IMR-90 (cell line): ENCODE measurements at regions not wholly inside any gene's neighbourhood (a gene's known extent, or its start where the extent isn't known, plus 50 kb on each side); places are given as distances from the start of the nearest gene placed in this dataset.

ENCODE experiments used
- ATAC-seq: fragments of 200-7000 bp; cut with Tn5 transposase; 2 replicates; pipeline ENCODE4 v1.9.1; 2020; ENCODE audit warnings: low read depth, mild to moderate bottlenecking, moderate library complexity
- BruUV-seq: library from RNA; stranded (reverse); fragments of 400-500 nt; replicated peaks from 2 replicates; lab custom pipeline; 2021; lab: Mats Ljungman, UMichigan
- CTCF ChIA-PET: fragments of 300-600 bp; formaldehyde crosslinking; extraction: SDS; loops from one replicate; lab custom pipeline; 2021; ENCODE audit warnings: antibody characterized with exemption; lab: Yijun Ruan, JAX
- POLR2A ChIA-PET: fragments of 300-600 bp; sonication (Branson Sonifier 250); formaldehyde crosslinking; loops from one replicate; lab custom pipeline; 2022; ENCODE audit warnings: antibody characterized with exemption; ENCODE audit not compliant: unreplicated experiment; lab: Charles Lee
- DNase-seq: peaks from one replicate; pipeline ENCODE4 v3.0.0; 2013
- H2AFZ ChIP-seq: replicated peaks from 2 replicates; pipeline ENCODE3; 2013; ENCODE audit warnings: low read length, mild to moderate bottlenecking; ENCODE audit not compliant: poor library complexity
- H2AK5ac ChIP-seq: 2 replicates; pipeline ENCODE4 v1.6.1; 2013; ENCODE audit warnings: low read depth, low read length, inconsistent platforms
- H2AK9ac ChIP-seq: replicated peaks from 2 replicates; pipeline ENCODE3; 2013; ENCODE audit warnings: mild to moderate bottlenecking, low read depth, low read length, moderate library complexity; ENCODE audit not compliant: poor library complexity
- H2BK120ac ChIP-seq: 2 replicates; pipeline ENCODE4 v1.6.1; 2013; ENCODE audit warnings: low read depth, low read length, inconsistent platforms
- H2BK15ac ChIP-seq: 3 replicates; pipeline ENCODE4 v1.6.1; 2013; ENCODE audit warnings: low read depth, low read length, inconsistent platforms
- H2BK20ac ChIP-seq: 2 replicates; pipeline ENCODE4 v1.6.1; 2013; ENCODE audit warnings: low read depth, mild to moderate bottlenecking, inconsistent platforms, low read length, moderate library complexity
- H2BK5ac ChIP-seq: 2 replicates; pipeline ENCODE4 v1.6.1; 2013; ENCODE audit warnings: mild to moderate bottlenecking, low read depth, low read length, inconsistent platforms; ENCODE audit not compliant: poor library complexity, severe bottlenecking
- H3K14ac ChIP-seq: replicated peaks from 2 replicates; pipeline ENCODE4 v1.6.1; 2013; ENCODE audit warnings: low read depth, low read length, inconsistent platforms
- H3K18ac ChIP-seq: 2 replicates; pipeline ENCODE4 v1.6.1; 2013; ENCODE audit warnings: low read depth, low read length, control low read depth
- H3K23ac ChIP-seq: 2 replicates; pipeline ENCODE4 v1.6.1; 2013; ENCODE audit warnings: low read depth, low read length, inconsistent platforms
- H3K27ac ChIP-seq: 2 replicates; pipeline ENCODE4 v1.5.1; 2013; ENCODE audit warnings: mild to moderate bottlenecking, control low read depth, low read length; ENCODE audit not compliant: insufficient read depth
- H3K27me3 ChIP-seq: 2 replicates; pipeline ENCODE4 v1.6.1; 2013; ENCODE audit warnings: low read length; ENCODE audit not compliant: control insufficient read depth, insufficient read depth
- H3K36me3 ChIP-seq: 2 replicates; pipeline ENCODE4 v1.6.1; 2013; ENCODE audit warnings: low read length, mixed read lengths; ENCODE audit not compliant: control insufficient read depth, insufficient read depth
- H3K4ac ChIP-seq: 2 replicates; pipeline ENCODE4 v1.6.1; 2013; ENCODE audit warnings: low read depth, low read length, inconsistent platforms
- H3K4me1 ChIP-seq: 2 replicates; pipeline ENCODE4 v1.6.1; 2013; ENCODE audit warnings: low read length, mixed read lengths; ENCODE audit not compliant: control insufficient read depth, insufficient read depth
- H3K4me2 ChIP-seq: 2 replicates; pipeline ENCODE4 v1.6.1; 2013; ENCODE audit warnings: low read depth, mild to moderate bottlenecking, control low read depth, low read length, moderate library complexity
- H3K4me3 ChIP-seq: 2 replicates; pipeline ENCODE4 v1.5.1; 2013; ENCODE audit warnings: low read depth, mild to moderate bottlenecking, control low read depth, low read length, moderate library complexity; ENCODE audit not compliant: insufficient read depth
- H3K56ac ChIP-seq: 2 replicates; pipeline ENCODE4 v1.6.1; 2013; ENCODE audit warnings: low read length, inconsistent platforms; ENCODE audit not compliant: insufficient read depth; ENCODE audit errors: extremely low read depth
- H3K79me1 ChIP-seq, 2 experiments: 2 replicates each; pipeline ENCODE4 v1.6.1; 2013; ENCODE audit warnings: low read length in 2 of 2, inconsistent platforms in 1 of 2, low read depth in 1 of 2
- H3K9ac ChIP-seq: 2 replicates; pipeline ENCODE4 v1.6.1; 2013; ENCODE audit warnings: low read depth, low read length, control low read depth
- H3K9me1 ChIP-seq: 2 replicates; pipeline ENCODE4 v1.6.1; 2013; ENCODE audit warnings: low read length, inconsistent platforms; ENCODE audit not compliant: insufficient read depth
- H3K9me3 ChIP-seq: 2 replicates; pipeline ENCODE4 v1.6.1; 2013; ENCODE audit warnings: low read length; ENCODE audit not compliant: control insufficient read depth, insufficient read depth
- H4K20me1 ChIP-seq: 2 replicates; pipeline ENCODE4 v1.6.1; 2013; ENCODE audit warnings: low read length, inconsistent platforms; ENCODE audit not compliant: insufficient read depth
- H4K5ac ChIP-seq: 2 replicates; pipeline ENCODE4 v1.6.1; 2013; ENCODE audit warnings: mild to moderate bottlenecking, low read depth, low read length, control low read depth
- H4K8ac ChIP-seq, 2 experiments: 2 replicates each; pipeline ENCODE4 v1.6.1; 2013; ENCODE audit warnings: low read depth in 2 of 2, low read length in 2 of 2, control low read depth in 1 of 2, inconsistent platforms in 1 of 2
- H4K91ac ChIP-seq: 2 replicates; pipeline ENCODE4 v1.6.1; 2013; ENCODE audit warnings: low read depth, low read length, inconsistent platforms; ENCODE audit not compliant: insufficient read depth
- BHLHE40 ChIP-seq: fragments of 150-350 bp; IDR thresholded peaks from 2 replicates; pipeline ENCODE4 v1.6.1; 2016; ENCODE audit warnings: mild to moderate bottlenecking, low read depth, low read length
- CEBPB ChIP-seq: IDR thresholded peaks from 2 replicates; pipeline ENCODE4 v1.6.1; 2012; ENCODE audit warnings: low read depth, low read length, improper control_type of control experiment
- CHD1 ChIP-seq: IDR thresholded peaks from 2 replicates; pipeline ENCODE4 v1.6.1; 2012; ENCODE audit warnings: low read depth, low read length, improper control_type of control experiment
- FOS ChIP-seq: fragments of 150-350 bp; IDR thresholded peaks from 2 replicates; pipeline ENCODE4 v1.6.1; 2016; ENCODE audit warnings: low read depth, low read length
- MAZ ChIP-seq: IDR thresholded peaks from 2 replicates; pipeline ENCODE4 v1.6.1; 2012; ENCODE audit warnings: low read depth, mild to moderate bottlenecking, low read length, improper control_type of control experiment, moderate library complexity, borderline replicate concordance
- MXI1 ChIP-seq: IDR thresholded peaks from 2 replicates; pipeline ENCODE4 v1.6.1; 2012; ENCODE audit warnings: low read depth, mild to moderate bottlenecking, low read length, moderate library complexity, borderline replicate concordance
- POLR2A ChIP-seq: IDR thresholded peaks from 2 replicates; pipeline ENCODE4 v1.6.1; 2012; ENCODE audit warnings: mild to moderate bottlenecking, low read depth, low read length
- RAD21 ChIP-seq: IDR thresholded peaks from 2 replicates; pipeline ENCODE4 v1.6.1; 2012; ENCODE audit warnings: low read length, improper control_type of control experiment
- RCOR1 ChIP-seq: IDR thresholded peaks from 2 replicates; pipeline ENCODE4 v1.6.1; 2012; ENCODE audit warnings: mild to moderate bottlenecking, low read length, improper control_type of control experiment; ENCODE audit not compliant: insufficient replicate concordance
- RFX5 ChIP-seq: IDR thresholded peaks from 2 replicates; pipeline ENCODE4 v1.8.0; 2012; ENCODE audit warnings: low read depth, mild to moderate bottlenecking, low read length, moderate library complexity
- SMC3 ChIP-seq: fragments of 150-350 bp; IDR thresholded peaks from 2 replicates; pipeline ENCODE4 v1.6.1; 2016; ENCODE audit warnings: low read depth, mild to moderate bottlenecking, antibody characterized with exemption, low read length, moderate library complexity
- WGBS, 2 experiments: methylation state at CpG; one replicate each; pipeline versions ENCODE4 v1.1.5 to v1.1.7; 2013; ENCODE audit warnings: missing lambda C conversion rate in 2 of 2; ENCODE audit not compliant: insufficient read length in 1 of 2; ENCODE audit errors: extremely low coverage in 2 of 2; 5-methylcytosine and 5-hydroxymethylcytosine counted together
- dilution Hi-C: fragments of 300-500 bp; cut with HindIII; formaldehyde crosslinking; loops from one replicate; pipeline ENCODE4 v1.14.3; 2018; ENCODE audit warnings: low sequenced_read_pairs; ENCODE audit not compliant: unreplicated experiment
- in situ Hi-C: fragments of 300-500 bp; cut with MboI; formaldehyde crosslinking; loops from 3 replicates; pipeline ENCODE4 v1.14.3; 2019; ENCODE audit warnings: low sequenced_read_pairs, inconsistent platforms, mixed read lengths
- intact Hi-C: fragments of 100-400 bp; cut with micrococcal nuclease; formaldehyde crosslinking; loops from 2 replicates; pipeline ENCODE4 v1.10.0; 2022
- TF ChIP-seq, protein P1 (sequence below): fragments of 150-350 bp; IDR thresholded peaks from 2 replicates; pipeline ENCODE4 v1.6.1; 2016; ENCODE audit warnings: low read depth, mild to moderate bottlenecking, low read length, moderate library complexity, borderline replicate concordance

DNA sequence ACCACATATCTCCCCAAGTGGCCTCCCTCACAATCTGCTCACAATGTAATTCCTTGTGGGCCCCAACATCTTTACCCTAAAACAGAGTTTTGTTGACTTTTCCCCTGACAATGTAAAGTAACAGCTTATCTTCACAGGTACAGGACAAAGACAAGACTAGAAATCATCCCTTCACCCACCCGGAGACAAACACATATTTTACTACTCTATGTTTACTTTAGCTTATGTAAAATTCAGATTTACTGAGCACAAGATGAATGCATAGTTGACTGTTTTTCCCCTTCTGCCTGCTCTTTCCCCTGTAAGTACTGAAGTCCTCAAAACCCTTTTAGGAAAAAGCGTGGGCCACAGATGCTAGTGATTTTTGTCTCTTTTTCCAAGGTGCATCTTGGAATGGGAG, 61.0 kb downstream of the RPP21 start:
- H2AK9ac ChIP-seq = no peak overlapping the region
- H2BK15ac ChIP-seq = no peak overlapping the region
- peaks cover 4% of the 10 kb centered on the region; the same call in 1 of the 2 replicates for H3K9me3 ChIP-seq
- H3K18ac ChIP-seq = no peak overlapping the region
- intact Hi-C loops = no loop called here
- H2BK20ac ChIP-seq = no peak overlapping the region
- no peaks in the 10 kb centered on the region for H3K79me1 ChIP-seq
- H3K27me3 ChIP-seq = peaks cover 30% of the 10 kb centered on the region
- no peak overlapping the region for H4K8ac ChIP-seq
- ChIA-PET POLR2A (no interaction called here), CTCF (no interaction called here)
- H3K14ac ChIP-seq = no peak overlapping the region
- H3K4me3 ChIP-seq = no peak overlapping the region
- H3K36me3 ChIP-seq = no peaks in the 10 kb centered on the region
- BruUV-seq = no TSS peak
- DNase-seq (no peak), ATAC-seq (no peak)
- H3K4ac ChIP-seq = no peak overlapping the region
- no peak overlapping the region for H4K5ac ChIP-seq
- H3K9me1 ChIP-seq = no peaks in the 10 kb centered on the region
- dilution Hi-C loops = no loop called here
- H4K91ac ChIP-seq = no peak overlapping the region
- in situ Hi-C loops = no loop called here
- no CpG with 5 or more reads among the region's 2 CpGs for WGBS, 2 experiments
- H3K4me2 ChIP-seq = no peak overlapping the region
- H2BK5ac ChIP-seq = no peak overlapping the region
- H3K4me1 ChIP-seq = no peaks in the 10 kb centered on the region
- H3K56ac ChIP-seq = no peak overlapping the region
- TF ChIP-seq CHD1 (no peak), BHLHE40 (no peak), RAD21 (no peak), RCOR1 (no peak), CEBPB (no peak), MAZ (no peak), MXI1 (no peak), RFX5 (no peak), FOS (no peak), POLR2A (no peak), SMC3 (no peak)
- TF ChIP-seq, protein P1, sequence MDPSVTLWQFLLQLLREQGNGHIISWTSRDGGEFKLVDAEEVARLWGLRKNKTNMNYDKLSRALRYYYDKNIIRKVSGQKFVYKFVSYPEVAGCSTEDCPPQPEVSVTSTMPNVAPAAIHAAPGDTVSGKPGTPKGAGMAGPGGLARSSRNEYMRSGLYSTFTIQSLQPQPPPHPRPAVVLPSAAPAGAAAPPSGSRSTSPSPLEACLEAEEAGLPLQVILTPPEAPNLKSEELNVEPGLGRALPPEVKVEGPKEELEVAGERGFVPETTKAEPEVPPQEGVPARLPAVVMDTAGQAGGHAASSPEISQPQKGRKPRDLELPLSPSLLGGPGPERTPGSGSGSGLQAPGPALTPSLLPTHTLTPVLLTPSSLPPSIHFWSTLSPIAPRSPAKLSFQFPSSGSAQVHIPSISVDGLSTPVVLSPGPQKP = no peak
- H3K23ac ChIP-seq = no peak overlapping the region
- no peak overlapping the region for H3K27ac ChIP-seq
- H2AK5ac ChIP-seq = no peak overlapping the region
- H2AFZ ChIP-seq = no peak overlapping the region
- no peaks in the 10 kb centered on the region for H4K20me1 ChIP-seq
- H3K9ac ChIP-seq = no peak overlapping the region
- H2BK120ac ChIP-seq = no peak overlapping the region
